A549 (cell line): ENCODE measurements at regions not wholly inside any gene's neighbourhood (a gene's known extent, or its start where the extent isn't known, plus 50 kb on each side); places are given as distances from the start of the nearest gene placed in this dataset.

Source experiments
- CTCF ChIP-seq: fragments of >200 bp; sonication (Bioruptor Twin); formaldehyde crosslinking; IDR thresholded peaks from 3 replicates; pipeline ENCODE4 v1.5.1; 2016
- ELK1 ChIP-seq: fragments of 150-350 bp; IDR thresholded peaks from 2 replicates; pipeline ENCODE4 v1.6.1; 2014; ENCODE audit warnings: low read depth, mild to moderate bottlenecking, low read length
- RCOR1 ChIP-seq: fragments of 150-350 bp; IDR thresholded peaks from 2 replicates; pipeline ENCODE4 v1.6.1; 2014; ENCODE audit warnings: antibody characterized with exemption, low read length, low read depth

DNA sequence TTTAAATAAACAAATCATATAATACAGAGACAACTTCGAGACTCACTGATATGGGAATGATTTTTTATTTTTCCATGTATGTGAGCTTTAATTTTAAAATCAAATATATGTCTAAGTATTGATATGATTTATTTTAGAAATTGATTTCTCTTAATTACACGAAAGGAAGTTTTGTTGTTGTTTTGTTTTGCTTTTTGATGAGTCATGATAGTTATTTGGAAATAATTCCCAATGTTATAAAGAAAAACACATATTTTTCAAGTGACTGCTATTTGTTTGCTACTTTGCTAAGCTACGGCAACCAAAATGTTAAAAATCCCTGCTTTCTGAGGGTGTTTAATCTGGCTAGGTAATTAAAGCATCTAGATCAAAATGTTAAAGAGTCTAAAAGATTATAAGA is 2139.4 kb upstream of the TENM3 start:
- TF ChIP-seq CTCF, result no peak
- TF ChIP-seq RCOR1, result no peak
- TF ChIP-seq ELK1, result no peak
